Mucosa of gallbladder (tissue), 1 donor: ENCODE measurements at regions not wholly inside any gene's neighbourhood (a gene's known extent, or its start where the extent isn't known, plus 50 kb on each side); places are given as distances from the start of the nearest gene placed in this dataset.

Experiments used
- DNase-seq: peaks from one replicate; pipeline ENCODE4 v3.0.0-alpha.2; 2020; ENCODE audit warnings: low spot score
- donor health status: DM: no; HTN: no; CAD: no.

DNA sequence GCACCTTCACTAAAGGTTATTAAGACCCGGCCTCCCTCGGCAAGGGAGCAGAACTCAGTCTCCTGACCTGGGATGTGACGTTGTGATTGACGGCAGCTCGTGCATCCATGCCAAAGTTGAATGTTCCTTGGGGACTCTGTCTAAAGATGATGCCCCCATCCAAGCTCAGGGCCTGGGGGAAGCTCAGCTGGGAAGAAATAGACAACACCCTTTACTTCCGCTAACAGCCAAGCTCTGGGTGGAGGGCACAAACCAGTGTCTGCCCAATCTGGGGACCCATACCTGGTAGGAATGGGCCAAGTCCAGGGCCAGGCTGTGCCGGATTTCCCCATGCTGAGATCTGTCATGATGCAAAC is 95.4 kb downstream of the RMI2 start:
- no peak for DNase-seq

- DNase-seq = no peak
These were observed 100.2 kb downstream of the RMI2 start for GRCh38 chr16:11445486-11445885.

- no peak for DNase-seq
These were observed 101.4 kb downstream of the RMI2 start for GRCh38 chr16:11446566-11447119.

GRCh38 chr16:11447272-11447671 is 102.0 kb downstream of the RMI2 start:
- no peak for DNase-seq

DNA sequence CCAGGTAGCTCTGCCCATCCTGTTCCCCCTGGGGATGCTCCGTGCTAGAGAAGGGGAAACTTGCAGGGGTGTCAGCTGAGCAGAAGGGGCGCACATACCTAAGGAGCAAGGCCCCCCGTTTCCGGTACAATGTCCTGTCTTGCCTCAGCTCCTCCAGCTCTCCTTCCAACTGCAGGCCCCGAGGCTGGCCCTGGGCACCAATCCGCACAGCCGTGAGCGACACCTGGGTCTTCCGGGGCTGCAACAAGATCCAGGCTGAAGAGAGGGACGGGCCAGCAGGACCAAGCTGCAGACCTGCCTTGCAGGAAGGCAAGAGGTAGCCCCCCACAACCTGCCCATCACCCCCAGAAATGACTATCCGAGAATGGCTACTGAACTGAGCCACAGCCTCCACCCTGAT is 102.6 kb downstream of the RMI2 start:
- DNase-seq = no peak

DNA sequence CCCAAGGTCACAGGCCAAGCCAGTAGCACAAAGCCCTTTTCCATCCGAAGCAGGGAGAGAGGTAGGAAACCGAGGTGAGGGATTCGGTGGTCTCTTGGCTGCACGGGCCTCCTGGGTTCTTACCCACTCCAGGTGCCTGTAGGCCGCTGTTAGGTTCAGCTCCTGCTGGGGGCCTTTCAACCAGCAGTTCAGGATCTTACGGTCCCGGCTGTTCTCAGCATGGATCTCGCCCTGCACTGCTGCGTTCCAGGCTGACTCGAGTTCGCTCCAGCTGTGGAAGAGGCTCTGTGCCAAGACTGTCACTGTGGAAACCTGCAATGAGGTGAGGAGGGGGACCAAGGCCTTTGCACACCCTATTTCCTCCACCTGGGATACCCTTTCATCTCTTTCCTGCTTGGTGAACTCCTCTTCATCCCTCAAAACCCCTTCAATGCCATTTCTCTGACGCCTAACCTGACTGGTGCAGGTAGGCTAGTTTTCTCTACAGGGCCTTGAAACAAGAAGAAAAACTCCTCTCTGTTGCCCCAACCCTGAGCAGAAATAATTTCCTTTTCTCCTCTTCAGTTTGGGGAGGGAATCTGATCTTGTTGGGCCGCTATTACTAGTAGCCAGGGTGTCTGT is 103.6 kb downstream of the RMI2 start:
- DNase-seq = no peak

- DNase-seq = no peak
These were observed 104.5 kb downstream of the RMI2 start for GRCh38 chr16:11449716-11450115.

DNA sequence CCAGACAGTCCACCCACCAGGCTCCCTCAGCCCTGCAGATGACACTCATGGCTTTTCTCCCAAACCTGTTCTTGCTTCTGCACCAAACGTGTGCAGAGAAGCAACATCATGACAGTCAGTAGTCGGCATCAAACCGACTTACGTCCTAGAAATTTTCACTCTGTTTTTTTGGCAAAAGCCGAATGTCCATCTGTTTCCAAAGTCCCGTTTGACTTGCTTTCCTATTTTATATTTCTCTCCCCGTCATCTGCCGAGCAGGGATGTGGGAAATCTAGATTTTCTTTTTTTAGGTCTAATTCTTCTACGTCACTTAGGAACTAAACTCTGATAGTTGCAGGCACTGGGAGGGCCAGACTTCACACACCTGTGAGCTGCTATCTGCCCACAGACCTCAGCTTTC is 104.9 kb downstream of the RMI2 start:
- no peak for DNase-seq

DNA sequence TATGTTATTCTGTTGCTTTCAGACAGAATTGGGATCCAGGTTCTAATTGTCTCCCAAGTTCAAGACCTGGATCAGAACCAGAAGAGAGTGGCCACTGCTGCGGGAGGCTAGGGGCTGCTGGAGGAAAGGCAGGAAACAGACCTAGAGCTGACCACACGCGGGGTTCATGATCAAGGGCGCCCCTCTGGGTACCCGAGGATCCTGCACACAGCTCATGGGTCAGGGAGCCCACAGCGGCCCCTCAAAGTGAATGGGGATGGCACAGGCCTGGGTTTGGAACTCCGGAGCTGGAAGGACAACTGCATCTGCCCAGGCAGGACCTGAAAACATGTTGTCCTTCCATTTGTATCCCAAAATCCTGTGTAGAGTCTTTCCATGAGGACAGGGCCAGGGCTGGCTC is 107.0 kb downstream of the RMI2 start:
- DNase-seq = no peak

DNA sequence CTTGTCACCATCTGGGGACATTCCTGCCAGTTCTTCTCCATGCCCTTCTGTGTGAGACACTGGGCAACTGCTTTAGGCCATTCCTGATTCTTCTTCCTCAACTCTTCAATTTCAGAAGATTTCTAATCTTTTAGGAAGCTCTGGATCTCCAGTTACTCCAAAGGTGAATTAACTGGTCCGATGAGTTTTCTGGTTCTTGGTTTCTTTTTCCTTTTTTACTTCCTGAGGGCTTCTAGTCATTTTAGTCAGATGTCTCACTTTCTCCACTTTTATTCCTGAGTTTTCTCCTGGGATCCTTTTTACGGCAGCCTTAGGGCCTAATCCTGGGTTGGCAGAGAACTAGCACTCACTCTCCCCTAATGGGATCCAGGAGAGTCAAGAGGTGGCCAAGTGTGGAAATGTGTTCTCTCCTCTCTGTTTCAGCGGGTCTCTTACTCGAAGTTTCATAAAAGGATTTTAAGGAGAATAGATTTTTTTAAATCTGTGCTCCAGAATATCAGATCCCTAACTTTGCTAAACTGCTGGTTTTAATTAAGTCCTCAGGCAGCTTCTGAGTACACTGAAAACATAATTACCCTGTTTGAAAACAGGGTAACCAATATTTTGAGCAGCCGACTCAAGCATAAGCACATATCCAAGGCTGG is 107.6 kb downstream of the RMI2 start:
- DNase-seq = no peak

DNA sequence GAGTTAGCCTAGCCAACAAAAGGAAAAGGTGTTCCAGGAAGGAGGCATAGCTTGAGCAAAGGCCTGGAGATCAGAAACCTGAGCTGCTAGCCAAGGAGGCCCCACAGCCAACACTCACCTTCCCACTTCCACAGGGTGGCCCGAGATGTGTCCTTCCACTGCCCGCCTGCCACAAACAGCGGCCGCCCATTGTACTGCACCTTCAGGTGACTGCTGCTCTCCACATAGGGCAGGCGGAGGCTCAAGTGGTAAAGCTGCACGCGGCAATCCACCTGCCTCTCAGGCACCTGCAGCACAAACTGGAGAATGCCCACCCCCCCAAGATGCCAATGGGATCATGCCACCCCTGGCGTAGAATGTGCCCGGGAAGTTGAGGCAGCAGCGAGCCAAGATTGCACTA is 111.5 kb downstream of the RMI2 start:
- no peak for DNase-seq

DNA sequence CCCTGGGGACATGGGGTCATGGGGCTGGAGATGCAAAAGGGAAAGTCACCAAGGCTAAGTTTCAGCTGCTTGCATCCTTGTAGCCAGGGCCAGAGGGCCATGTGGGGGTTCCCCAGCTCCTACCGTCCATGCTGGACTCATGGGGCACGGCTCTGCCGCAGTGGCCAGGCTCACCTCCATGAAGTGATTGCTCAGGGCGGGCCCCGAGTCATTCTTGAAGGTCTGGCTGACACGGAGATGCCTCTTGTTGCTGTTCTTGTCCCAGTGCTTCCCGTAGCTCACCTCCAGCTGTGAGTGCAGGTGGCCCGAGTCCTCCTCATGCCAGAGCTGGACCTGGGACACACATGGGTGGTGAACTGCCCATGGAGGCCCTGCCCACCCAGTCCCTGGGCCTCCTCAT is 114.5 kb downstream of the RMI2 start:
- DNase-seq = no peak

GRCh38 chr16:11460820-11461594 is 115.7 kb downstream of the RMI2 start:
- DNase-seq = no peak

GRCh38 chr16:11461595-11461990 is 116.3 kb downstream of the RMI2 start:
- DNase-seq = no peak

GRCh38 chr16:11462036-11462435 is 116.8 kb downstream of the RMI2 start:
- no peak for DNase-seq

GRCh38 chr16:11462861-11463260 is 117.6 kb downstream of the RMI2 start:
- no peak for DNase-seq

DNA sequence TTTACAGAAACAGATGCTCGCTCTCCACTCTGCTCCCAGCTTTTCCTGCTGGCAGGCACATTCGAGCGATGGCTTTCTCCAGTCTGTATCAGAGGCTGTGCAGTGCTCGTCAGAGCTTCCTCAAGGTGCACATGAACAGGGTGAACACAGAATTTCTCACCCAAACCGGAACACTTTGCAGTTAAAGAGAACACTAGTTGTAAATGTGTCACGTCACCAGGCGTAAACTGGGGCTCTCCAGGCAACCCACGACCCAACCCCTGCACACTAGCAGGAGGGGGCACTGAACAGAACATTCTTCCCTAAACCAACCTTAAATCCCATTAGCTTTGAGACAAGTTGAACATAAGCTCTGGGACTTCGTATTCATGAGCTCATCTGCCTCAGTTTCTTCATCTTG is 119.0 kb downstream of the RMI2 start:
- DNase-seq = no peak

- DNase-seq = no peak
These were observed 120.4 kb downstream of the RMI2 start for GRCh38 chr16:11465675-11466074.

- DNase-seq = no peak
These were observed 115.9 kb downstream of the LITAF start for GRCh38 chr16:11470676-11471415.

- no peak for DNase-seq
These were observed 115.2 kb downstream of the LITAF start for GRCh38 chr16:11471548-11471947.

- no peak for DNase-seq
These were observed 114.3 kb downstream of the LITAF start for GRCh38 chr16:11472410-11472809.

DNA sequence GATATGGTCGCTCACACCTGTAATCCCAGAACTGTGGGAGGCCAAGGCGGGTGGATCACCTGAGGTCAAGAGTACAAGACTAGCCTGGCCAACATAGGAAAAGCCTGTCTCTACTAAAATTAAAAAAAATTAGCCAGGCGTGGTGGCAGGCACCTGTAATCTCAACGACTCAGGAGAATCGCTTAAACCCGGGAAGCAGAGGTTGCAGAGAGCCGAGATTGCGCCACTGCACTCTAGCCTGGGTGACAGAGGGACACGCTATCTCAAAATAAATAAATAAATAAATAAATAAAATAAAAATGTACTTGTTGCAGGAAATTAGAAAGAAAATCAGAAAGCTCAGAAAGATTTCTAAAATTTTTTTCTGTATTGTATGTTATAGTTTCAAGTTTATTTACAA is 113.9 kb downstream of the LITAF start:
- DNase-seq = no peak
